ENCODE measurements at regions not wholly inside any gene's neighbourhood (a gene's known extent, or its start where the extent isn't known, plus 50 kb on each side); places are given as distances from the start of the nearest gene placed in this dataset.

- TF ChIP-seq CTCF (IDR thresholded peaks at IDR 0.05; ENCODE audit: borderline replicate concordance, extremely low read depth, low read length, poor library complexity, severe bottlenecking) (no peak), EZH2 (IDR thresholded peaks at IDR 0.05; ENCODE audit: borderline replicate concordance, low read depth, low read length, severe bottlenecking) (no peak)
Observed at GRCh38 chr20:52035977-52036376, 155.6 kb downstream of the ZFP64 start.

All from DND-41 (cell line).